ENCODE measurements at regions not wholly inside any gene's neighbourhood (a gene's known extent, or its start where the extent isn't known, plus 50 kb on each side); places are given as distances from the start of the nearest gene placed in this dataset.

DNA sequence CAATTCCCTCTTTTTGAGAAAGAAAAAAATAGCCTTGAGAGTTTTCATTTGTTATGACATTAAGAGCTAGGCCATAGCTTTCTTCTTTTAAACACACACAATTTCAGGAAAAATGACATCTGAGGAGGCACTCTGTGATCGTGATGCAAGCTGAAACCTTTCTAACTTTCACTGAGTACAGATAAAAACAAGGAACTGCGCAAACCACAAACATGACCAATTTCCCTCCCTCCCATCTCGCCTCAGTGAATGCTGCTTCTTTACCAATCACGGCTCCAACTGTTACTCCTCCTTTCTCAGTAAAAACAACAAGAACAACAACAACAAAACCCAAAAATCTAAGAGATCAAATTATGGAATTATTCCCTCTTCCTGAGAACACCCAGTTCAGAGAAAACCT lies 626.8 kb downstream of the TLL1 start:
- no peak for ATAC-seq
- no peaks in the 10 kb centered on the region for H3K27me3 ChIP-seq (ENCODE audit: low read depth)
- H3K36me3 ChIP-seq = no peaks in the 10 kb centered on the region
- H3K4me1 ChIP-seq = no peaks in the 10 kb centered on the region
- TF ChIP-seq, protein P1, sequence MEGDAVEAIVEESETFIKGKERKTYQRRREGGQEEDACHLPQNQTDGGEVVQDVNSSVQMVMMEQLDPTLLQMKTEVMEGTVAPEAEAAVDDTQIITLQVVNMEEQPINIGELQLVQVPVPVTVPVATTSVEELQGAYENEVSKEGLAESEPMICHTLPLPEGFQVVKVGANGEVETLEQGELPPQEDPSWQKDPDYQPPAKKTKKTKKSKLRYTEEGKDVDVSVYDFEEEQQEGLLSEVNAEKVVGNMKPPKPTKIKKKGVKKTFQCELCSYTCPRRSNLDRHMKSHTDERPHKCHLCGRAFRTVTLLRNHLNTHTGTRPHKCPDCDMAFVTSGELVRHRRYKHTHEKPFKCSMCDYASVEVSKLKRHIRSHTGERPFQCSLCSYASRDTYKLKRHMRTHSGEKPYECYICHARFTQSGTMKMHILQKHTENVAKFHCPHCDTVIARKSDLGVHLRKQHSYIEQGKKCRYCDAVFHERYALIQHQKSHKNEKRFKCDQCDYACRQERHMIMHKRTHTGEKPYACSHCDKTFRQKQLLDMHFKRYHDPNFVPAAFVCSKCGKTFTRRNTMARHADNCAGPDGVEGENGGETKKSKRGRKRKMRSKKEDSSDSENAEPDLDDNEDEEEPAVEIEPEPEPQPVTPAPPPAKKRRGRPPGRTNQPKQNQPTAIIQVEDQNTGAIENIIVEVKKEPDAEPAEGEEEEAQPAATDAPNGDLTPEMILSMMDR (IDR thresholded peaks at IDR 0.05) = no peak
- no peaks in the 10 kb centered on the region for H3K9me3 ChIP-seq
- DNase-seq = no peak
- no peak overlapping the region for H3K27ac ChIP-seq
- intact Hi-C loops (cut with DNase I) = no loop called here
- H3K4me3 ChIP-seq = no peak overlapping the region

DNA sequence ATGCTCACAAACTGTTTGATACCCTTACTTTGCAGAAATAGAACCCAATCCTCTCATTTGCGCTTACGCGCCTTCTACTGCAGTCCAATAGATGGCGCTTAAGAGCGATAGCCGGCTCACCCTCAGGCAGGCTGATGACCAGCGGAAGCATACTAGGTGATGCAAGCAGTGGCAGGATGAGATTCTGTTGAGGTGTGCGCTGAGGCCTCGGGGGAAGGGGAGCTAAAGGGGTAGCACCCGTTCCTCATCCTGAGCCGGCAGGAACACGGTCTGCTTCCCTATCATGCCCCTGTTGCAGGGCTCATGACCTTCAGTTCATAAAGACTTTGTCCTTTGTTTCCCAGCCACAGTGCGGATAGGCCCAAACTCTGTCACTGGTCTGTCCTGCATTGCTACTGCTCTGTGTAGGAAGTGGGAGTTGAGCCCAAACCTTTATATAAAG lies 628.9 kb downstream of the TLL1 start:
- no peaks in the 10 kb centered on the region for H3K4me1 ChIP-seq
- peak in 1 of 2 donors; percentile 59 for ATAC-seq
- H3K27me3 ChIP-seq (ENCODE audit: low read depth) = no peaks in the 10 kb centered on the region
- no peak overlapping the region for H3K4me3 ChIP-seq
- no peak overlapping the region for H3K27ac ChIP-seq
- H3K9me3 ChIP-seq = no peaks in the 10 kb centered on the region
- TF ChIP-seq, protein P1 (IDR thresholded peaks at IDR 0.05) = peak; percentile 27
- H3K36me3 ChIP-seq = no peaks in the 10 kb centered on the region
- intact Hi-C loops (cut with DNase I) = no loop called here
- DNase-seq = no peak

DNA sequence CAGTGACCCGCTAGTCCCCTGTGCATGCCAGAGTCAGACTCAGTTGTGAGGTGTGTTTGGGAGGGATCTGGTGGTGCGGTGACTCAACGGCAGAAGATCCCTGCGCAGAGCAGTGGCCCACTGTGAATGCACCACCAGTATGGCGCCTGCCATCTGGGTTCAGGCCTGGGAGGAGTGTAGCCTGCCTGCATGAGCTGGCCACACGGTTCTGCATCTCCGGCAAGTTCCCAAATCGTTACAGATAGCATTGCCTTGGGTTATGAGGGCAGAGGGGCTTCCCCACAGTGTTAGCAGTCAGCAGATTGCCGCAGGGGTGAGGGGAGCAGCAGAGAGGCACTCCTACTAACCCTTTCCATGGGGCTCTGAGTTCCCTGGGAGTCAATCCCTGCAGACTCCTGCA lies 629.6 kb downstream of the TLL1 start:
- peak in 1 of 2 donors; percentile 37 for ATAC-seq
- no peak for DNase-seq
- intact Hi-C loops (cut with DNase I) = no loop called here

DNA sequence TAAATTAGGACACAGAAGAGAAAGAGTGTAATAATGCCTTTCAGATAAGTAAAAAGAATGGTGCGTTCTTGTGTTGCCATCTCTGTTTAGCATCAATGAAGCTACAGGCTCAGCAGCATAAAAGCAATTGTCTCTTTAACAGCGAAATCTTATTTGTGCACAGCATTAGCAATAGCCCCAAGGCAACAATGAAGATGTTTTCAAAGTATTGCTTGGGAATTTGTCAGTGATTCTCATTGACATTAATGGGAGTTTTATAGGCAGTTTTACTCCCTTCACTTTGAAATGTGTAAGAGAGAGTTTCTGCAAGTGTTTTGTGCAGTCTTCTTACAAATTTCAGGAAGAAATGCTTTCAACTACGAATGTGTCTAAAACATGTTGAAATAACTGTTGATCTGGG lies 633.0 kb downstream of the TLL1 start:
- H3K4me1 ChIP-seq = no peaks in the 10 kb centered on the region
- ATAC-seq (no peak), DNase-seq (no peak)
- TF ChIP-seq, protein P1 (IDR thresholded peaks at IDR 0.05) = no peak
- no peak overlapping the region for H3K4me3 ChIP-seq
- no peaks in the 10 kb centered on the region for H3K36me3 ChIP-seq
- H3K9me3 ChIP-seq = no peaks in the 10 kb centered on the region
- intact Hi-C loops (cut with DNase I) = no loop called here
- no peak overlapping the region for H3K27ac ChIP-seq
- no peaks in the 10 kb centered on the region for H3K27me3 ChIP-seq (ENCODE audit: low read depth)

More for the DNA sequence above, 629.6 kb downstream of the TLL1 start:
- Histone ChIP-seq H3K27me3 (ENCODE audit: low read depth) (no peaks in the 10 kb centered on the region), H3K4me3 (no peak overlapping the region), H3K9me3 (no peaks in the 10 kb centered on the region), H3K36me3 (no peaks in the 10 kb centered on the region), H3K4me1 (no peaks in the 10 kb centered on the region), H3K27ac (no peak overlapping the region)
- TF ChIP-seq, protein P1 (IDR thresholded peaks at IDR 0.05) = no peak

DNA sequence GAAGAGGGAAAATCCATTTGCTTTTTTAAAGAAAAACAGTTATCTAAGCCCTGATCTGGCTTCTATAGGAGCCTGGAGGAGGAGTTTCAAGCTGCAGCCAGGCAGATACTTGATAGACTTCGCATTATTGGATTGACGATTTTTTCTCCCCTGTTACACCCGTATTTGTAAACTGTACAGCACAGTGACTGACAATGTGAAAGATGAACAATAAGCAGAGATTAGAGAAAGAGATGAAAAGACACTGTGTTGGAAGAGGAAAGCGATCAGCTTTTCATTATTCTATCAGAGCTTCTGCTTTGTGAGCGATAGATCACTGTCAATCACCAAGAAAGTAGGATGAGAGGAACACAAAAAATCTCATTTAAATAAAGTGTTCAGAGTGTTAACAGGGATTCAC lies 639.2 kb downstream of the TLL1 start:
- Histone ChIP-seq H3K9me3 (no peaks in the 10 kb centered on the region), H3K27ac (no peak overlapping the region), H3K27me3 (ENCODE audit: low read depth) (no peaks in the 10 kb centered on the region), H3K4me3 (no peak overlapping the region), H3K36me3 (no peaks in the 10 kb centered on the region), H3K4me1 (no peaks in the 10 kb centered on the region)
- DNase-seq (no peak), ATAC-seq (no peak)
- intact Hi-C loops (cut with DNase I) = no loop called here
- TF ChIP-seq, protein P1 (IDR thresholded peaks at IDR 0.05) = no peak

DNA sequence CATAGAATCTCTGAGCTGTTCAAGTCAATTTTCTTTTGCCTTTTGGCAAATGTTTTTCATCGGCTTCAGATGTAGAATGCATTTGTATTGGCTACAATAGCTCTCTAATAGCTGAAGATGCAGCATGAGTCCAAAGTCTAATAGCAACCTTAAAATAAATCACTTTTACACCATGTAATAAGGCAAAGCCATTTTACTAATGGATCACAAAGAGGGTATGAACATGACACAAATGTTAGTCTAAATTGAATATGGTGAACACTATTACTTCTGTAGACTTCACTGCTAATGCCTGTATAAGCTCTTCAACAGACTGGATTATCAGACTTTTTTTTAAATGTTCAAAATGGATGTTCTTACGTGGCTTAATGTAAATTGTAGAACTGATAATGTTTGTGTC lies 645.3 kb downstream of the TLL1 start:
- Histone ChIP-seq H3K9me3 (no peaks in the 10 kb centered on the region), H3K27me3 (ENCODE audit: low read depth) (no peaks in the 10 kb centered on the region), H3K36me3 (no peaks in the 10 kb centered on the region), H3K4me3 (no peak overlapping the region), H3K4me1 (no peaks in the 10 kb centered on the region), H3K27ac (no peak overlapping the region)
- intact Hi-C loops (cut with DNase I) = no loop called here
- TF ChIP-seq, protein P1 (IDR thresholded peaks at IDR 0.05) = no peak
- no peak for ATAC-seq
- no peak for DNase-seq
